Fibroblast of lung (primary cell): ENCODE measurements at regions not wholly inside any gene's neighbourhood (a gene's known extent, or its start where the extent isn't known, plus 50 kb on each side); places are given as distances from the start of the nearest gene placed in this dataset.
A peak's percentile ranks its signal among the peaks of the same experiment; 100 is the strongest.

ENCODE experiments used
- DNase-seq, 2 donors: peaks; one replicate each; pipeline versions ENCODE4 v3.0.0 to v3.0.0-alpha.2; 2010; ENCODE audit warnings: low read depth in 2 of 2
- H2AFZ ChIP-seq: 2 replicates; pipeline ENCODE4 v1.5.1; 2012; ENCODE audit warnings: low read length, control low read depth, inconsistent platforms
- H3K27ac ChIP-seq: 2 replicates; pipeline ENCODE4 v1.5.1; 2011; ENCODE audit warnings: low read length, control low read depth; ENCODE audit not compliant: insufficient read depth
- H3K27me3 ChIP-seq: 2 replicates; pipeline ENCODE4 v1.5.1; 2011; ENCODE audit warnings: mild to moderate bottlenecking, low read length; ENCODE audit not compliant: control insufficient read depth, insufficient read depth
- H3K36me3 ChIP-seq: 2 replicates; pipeline ENCODE4 v1.5.1; 2011; ENCODE audit warnings: low read length; ENCODE audit not compliant: control insufficient read depth, insufficient read depth
- H3K4me1 ChIP-seq: 2 replicates; pipeline ENCODE4 v1.5.1; 2011; ENCODE audit warnings: low read length; ENCODE audit not compliant: control insufficient read depth, insufficient read depth; ENCODE audit errors: extremely low read depth
- H3K4me2 ChIP-seq: 2 replicates; pipeline ENCODE4 v1.5.1; 2011; ENCODE audit warnings: low read length, control low read depth; ENCODE audit not compliant: insufficient read depth; ENCODE audit errors: extremely low read depth
- H3K4me3 ChIP-seq, 4 experiments: fragments of 200-600 bp in 1 of 4; sonication (generic) in 1 of 4; replicated peaks in 1 of 4; 2 replicates each; pipeline ENCODE4 v1.5.1; 2011 to 2016; ENCODE audit warnings: low read length in 4 of 4, low read depth in 3 of 4, mild to moderate bottlenecking in 3 of 4, control low read depth in 2 of 4, inconsistent platforms in 1 of 4, mixed read lengths in 1 of 4; ENCODE audit not compliant: insufficient read depth in 1 of 4; ENCODE audit errors: control extremely low read depth in 1 of 4
- H3K79me2 ChIP-seq: 2 replicates; pipeline ENCODE4 v1.5.1; 2012; ENCODE audit warnings: mild to moderate bottlenecking, low read length, inconsistent platforms; ENCODE audit not compliant: control insufficient read depth, insufficient read depth
- H3K9ac ChIP-seq: 2 replicates; pipeline ENCODE4 v1.5.1; 2011; ENCODE audit warnings: mild to moderate bottlenecking, low read length, control low read depth; ENCODE audit not compliant: insufficient read depth
- H3K9me3 ChIP-seq: 2 replicates; pipeline ENCODE4 v1.5.1; 2012; ENCODE audit warnings: low read depth, low read length; ENCODE audit not compliant: control insufficient read depth, insufficient read depth
- H4K20me1 ChIP-seq: 2 replicates; pipeline ENCODE4 v1.5.1; 2011; ENCODE audit warnings: low read length; ENCODE audit not compliant: control insufficient read depth, insufficient read depth; ENCODE audit errors: extremely low read depth
- CTCF ChIP-seq, 2 donors: IDR thresholded peaks in 1 of 2; conservative IDR thresholded peaks in 1 of 2; 1 replicate in 1 of 2; 2 replicates in 1 of 2; pipeline ENCODE4 v1.5.1; 2011 to 2012; ENCODE audit warnings: low read length in 2 of 2, control low read depth in 1 of 2, inconsistent platforms in 1 of 2, low read depth in 1 of 2, mild to moderate bottlenecking in 1 of 2
- EZH2 ChIP-seq: IDR thresholded peaks from 2 replicates; pipeline ENCODE4 v1.5.1; 2012; ENCODE audit warnings: low read length, control low read depth, mild to moderate bottlenecking; ENCODE audit errors: missing control alignments

- Histone ChIP-seq H3K27me3 (no peaks in the 10 kb centered on the region), H3K9ac (no peak overlapping the region), H3K79me2 (no peaks in the 10 kb centered on the region), H4K20me1 (no peaks in the 10 kb centered on the region), H3K4me1 (peaks cover 7% of the 10 kb centered on the region), H2AFZ (no peak overlapping the region), H3K27ac (peak overlapping the region; percentile 40), H3K4me2 (peak overlapping the region; percentile 25), H3K4me3 (no peak overlapping the region), H3K36me3 (no peaks in the 10 kb centered on the region), H3K9me3 (no peaks in the 10 kb centered on the region)
- DNase-seq: peak; percentile 57 to 98
- TF ChIP-seq CTCF (conservative IDR thresholded peaks at IDR 0.05 in 1 of 2, IDR thresholded peaks at IDR 0.05 in 1 of 2; ENCODE audit: low read depth in 1 of 2, low read length in 2 of 2) (no peak), EZH2 (no peak)
Observed at GRCh38 chr13:33519561-33520467, 234.3 kb upstream of the STARD13 start.

- peak overlapping the region; percentile 5 for H2AFZ ChIP-seq
- H3K4me1 ChIP-seq: peaks cover 7% of the 10 kb centered on the region
- peak overlapping the region; percentile 55 for H3K27ac ChIP-seq
- TF ChIP-seq CTCF (conservative IDR thresholded peaks at IDR 0.05 in 1 of 2, IDR thresholded peaks at IDR 0.05 in 1 of 2; ENCODE audit: low read depth in 1 of 2, low read length in 2 of 2) (no peak), EZH2 (no peak)
- no peaks in the 10 kb centered on the region for H3K9me3 ChIP-seq
- H3K36me3 ChIP-seq: no peaks in the 10 kb centered on the region
- no peaks in the 10 kb centered on the region for H3K27me3 ChIP-seq
- no peak overlapping the region for H3K4me3 ChIP-seq
- DNase-seq: no peak
- peak overlapping the region; percentile 26 for H3K4me2 ChIP-seq
- no peak overlapping the region for H3K9ac ChIP-seq
- no peaks in the 10 kb centered on the region for H3K79me2 ChIP-seq
- H4K20me1 ChIP-seq: no peaks in the 10 kb centered on the region
Observed at GRCh38 chr13:33520468-33520839, 234.9 kb upstream of the STARD13 start.

- H3K4me1 ChIP-seq: peaks cover 7% of the 10 kb centered on the region
- H3K27me3 ChIP-seq: no peaks in the 10 kb centered on the region
- peak overlapping the region; percentile 22 for H3K27ac ChIP-seq
- H3K36me3 ChIP-seq: no peaks in the 10 kb centered on the region
- H3K79me2 ChIP-seq: no peaks in the 10 kb centered on the region
- no peaks in the 10 kb centered on the region for H3K9me3 ChIP-seq
- no peak overlapping the region for H3K4me3 ChIP-seq
- no peak overlapping the region for H2AFZ ChIP-seq
- H3K9ac ChIP-seq: no peak overlapping the region
- H3K4me2 ChIP-seq: no peak overlapping the region
- H4K20me1 ChIP-seq: no peaks in the 10 kb centered on the region
- DNase-seq: peak; percentile 88 to 92
- TF ChIP-seq CTCF (conservative IDR thresholded peaks at IDR 0.05 in 1 of 2, IDR thresholded peaks at IDR 0.05 in 1 of 2; ENCODE audit: low read depth in 1 of 2, low read length in 2 of 2) (no peak), EZH2 (no peak)
Observed at GRCh38 chr13:33524086-33524485, 238.5 kb upstream of the STARD13 start.
